Renal cortex interstitium (tissue), 11 donors: ENCODE measurements at regions not wholly inside any gene's neighbourhood (a gene's known extent, or its start where the extent isn't known, plus 50 kb on each side); places are given as distances from the start of the nearest gene placed in this dataset.
"Not testable (repeated sequence)": the region's sequence is repeated elsewhere in the genome, so short reads cannot be mapped to it uniquely, and the experiment has no call there.

Source experiments
- DNase-seq, 11 donors: peaks; one replicate each; pipeline ENCODE4 v3.0.0-alpha.2; 2013; ENCODE audit warnings: low read depth in 9 of 11, low spot score in 4 of 11; ENCODE audit errors: extremely low read depth in 1 of 11

DNA sequence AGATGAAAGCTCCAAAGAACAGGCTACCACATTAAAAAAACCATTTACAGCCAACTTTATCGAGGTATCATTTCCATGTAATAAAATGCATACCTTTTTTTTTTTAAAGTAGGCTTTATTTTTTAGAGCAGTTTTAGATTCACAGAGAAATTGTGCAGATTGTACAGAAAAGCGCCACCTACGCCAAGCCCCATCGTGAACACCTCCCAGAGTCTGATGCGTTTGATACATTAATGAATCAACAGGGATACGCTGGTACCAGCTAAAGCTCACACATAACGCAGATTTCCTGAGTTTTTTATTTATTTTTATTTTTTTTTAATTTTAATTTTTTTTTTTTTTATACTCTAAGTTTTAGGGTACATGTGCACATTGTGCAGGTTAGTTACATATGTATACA, 129.9 kb downstream of the KIF26A start:
- DNase-seq = no peak

DNA sequence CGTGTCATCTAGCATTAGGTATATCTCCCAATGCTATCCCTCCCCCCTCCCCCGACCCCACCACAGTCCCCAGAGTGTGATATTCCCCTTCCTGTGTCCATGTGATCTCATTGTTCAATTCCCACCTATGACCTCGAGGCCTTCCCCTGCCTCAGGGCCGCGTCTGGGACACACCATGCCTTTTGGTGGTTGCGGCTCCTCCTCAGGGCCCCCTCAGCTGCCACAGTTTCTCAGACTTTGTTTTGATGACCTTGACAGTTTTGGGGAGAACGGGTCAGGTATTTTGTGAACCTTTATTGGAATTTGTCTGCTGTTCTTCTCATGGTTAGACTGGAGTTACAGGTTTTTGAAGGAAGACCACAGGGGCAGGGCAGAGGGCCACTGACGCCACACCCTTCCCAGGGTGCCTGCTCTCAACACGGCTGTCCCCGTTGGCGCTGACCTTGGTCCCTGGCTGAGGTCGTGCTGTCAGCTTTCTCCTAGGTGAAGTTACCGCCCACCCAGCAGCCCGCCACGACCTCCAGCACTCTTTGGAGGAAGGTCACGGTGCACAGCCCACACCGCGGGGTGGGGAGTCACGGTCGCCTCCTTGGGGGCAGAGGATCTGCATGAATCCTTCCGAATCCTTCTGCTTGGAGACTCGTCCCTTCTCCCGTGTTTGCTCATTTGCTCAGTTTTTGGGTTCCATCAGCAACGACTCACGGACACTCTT, 130.5 kb downstream of the KIF26A start:
- no peak for DNase-seq

DNA sequence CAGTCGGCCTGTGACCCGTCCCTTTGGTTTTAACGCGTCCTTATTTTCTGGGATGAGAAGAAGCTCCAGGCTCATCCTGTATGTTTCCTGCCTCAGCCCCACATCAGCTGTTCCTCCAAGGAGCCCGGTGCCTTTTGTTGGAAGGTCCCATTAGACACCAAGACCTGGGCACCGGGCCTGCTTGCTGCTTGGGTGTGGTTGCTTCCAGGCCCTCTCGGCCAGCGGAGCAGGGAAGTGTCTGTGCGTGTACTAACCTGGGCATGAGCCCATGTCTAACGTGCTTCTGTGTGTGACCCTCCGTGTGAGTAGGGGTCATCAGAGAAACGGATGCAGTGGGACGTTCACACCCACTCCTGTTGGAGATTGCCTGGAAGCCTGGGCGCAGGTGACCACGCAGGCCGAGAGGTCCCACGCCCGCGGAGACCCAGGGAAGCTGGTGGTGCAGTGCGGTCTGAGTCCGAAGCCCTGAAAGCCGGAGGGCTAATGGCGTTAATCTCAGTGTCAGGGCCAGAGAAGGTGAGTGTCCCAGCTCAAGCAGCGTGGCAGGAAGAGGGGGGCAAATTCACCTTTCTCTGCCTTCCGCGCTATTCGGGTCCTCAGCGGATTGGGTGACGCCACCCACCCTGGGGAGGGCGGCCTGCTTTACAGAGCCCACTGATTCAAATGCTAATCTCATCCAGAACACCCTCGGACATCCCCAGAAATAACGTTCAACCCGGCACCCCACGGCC, 131.3 kb downstream of the KIF26A start:
- not testable (repeated sequence) for DNase-seq

DNA sequence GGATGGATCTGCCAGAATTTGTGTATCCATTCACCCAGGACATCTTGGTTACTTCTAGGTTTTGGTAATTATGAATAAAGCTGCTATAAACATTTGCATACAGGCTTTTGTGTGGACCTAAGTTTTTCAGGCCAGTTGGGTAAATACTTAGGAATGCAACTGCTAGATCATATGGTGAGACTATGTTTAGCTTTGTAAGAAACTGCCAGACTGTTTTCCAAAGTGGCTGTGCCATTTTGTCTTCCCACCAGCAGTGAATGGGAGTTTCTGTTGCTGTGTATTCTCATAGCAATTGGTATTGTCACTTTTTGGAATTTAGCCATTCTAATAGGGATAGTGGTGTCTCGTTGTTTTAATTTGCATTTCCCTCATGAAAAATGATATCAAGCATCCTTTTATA, 133.0 kb downstream of the KIF26A start:
- DNase-seq = no peak

DNA sequence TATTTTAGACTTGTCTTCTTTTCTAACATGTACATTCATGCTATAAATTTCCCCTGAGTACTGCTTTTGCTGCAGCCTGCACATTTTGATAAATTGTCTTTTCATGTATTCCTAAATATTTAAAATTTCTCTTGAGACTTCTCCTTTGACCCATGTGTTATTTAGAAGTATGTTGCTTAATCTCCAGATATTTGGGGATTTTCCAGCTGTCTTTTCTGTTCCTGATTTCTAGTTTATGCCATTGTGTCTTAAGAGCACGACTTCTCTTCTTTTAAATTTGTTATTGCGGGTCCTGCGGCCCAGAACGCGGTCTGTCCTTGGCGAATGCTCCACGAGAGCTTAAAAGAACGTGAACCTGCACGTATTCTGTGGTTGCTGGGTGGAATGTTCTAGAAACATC, 136.4 kb downstream of the KIF26A start:
- no peak for DNase-seq

DNA sequence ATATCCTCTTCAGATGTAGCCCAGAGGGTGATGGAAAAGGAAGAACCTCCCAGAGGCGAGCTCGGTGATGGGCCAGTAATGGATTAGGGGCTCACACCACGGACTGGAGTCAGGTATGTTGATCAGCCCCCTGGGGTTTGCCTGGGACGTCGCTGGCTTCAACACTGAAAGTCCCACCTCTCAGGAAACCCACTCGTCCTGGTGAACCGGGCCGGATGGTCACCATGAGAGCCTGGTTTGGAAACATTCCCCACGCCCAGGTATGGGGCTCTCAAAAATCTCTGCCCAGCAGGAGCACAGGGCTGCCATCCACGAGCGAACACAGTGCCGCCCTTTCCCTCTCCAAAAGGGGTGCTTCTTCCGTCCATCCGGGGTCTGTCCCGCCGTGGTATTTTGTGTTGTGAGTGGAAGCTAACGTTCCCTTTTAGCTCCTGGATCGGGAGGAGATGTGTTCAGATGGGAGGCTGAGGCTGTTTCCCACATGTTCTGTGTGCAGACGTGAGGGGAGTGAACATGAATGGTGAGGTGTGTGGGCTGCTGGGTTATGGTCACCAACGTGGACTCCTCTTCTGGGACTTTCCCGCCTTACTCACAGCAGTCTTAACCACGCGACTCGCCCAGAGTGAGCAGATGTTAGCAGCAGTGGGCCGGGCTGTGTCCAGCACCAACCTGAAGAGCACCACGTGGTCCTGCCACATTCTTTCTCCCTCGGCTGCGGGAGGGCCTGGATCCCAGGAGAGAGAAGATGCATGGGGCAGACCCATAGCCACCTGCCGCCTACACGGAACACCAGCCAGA, 139.2 kb downstream of the KIF26A start:
- DNase-seq = no peak

DNA sequence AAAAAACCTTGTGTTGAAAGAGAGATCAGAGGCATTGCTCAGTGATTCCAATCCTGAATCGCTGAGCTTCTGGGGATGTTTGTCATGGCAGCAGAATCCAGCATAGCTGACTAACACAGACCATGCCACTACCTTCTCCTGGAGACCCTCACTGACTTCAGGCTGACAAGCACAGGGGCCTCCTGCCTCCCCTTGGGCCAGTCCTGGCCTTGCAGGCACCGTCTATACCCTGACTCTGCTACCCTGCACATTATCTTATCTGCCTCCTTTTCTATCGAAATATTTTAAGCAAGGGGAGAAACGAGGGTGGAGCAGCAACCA, 139.8 kb downstream of the KIF26A start:
- DNase-seq = no peak

DNA sequence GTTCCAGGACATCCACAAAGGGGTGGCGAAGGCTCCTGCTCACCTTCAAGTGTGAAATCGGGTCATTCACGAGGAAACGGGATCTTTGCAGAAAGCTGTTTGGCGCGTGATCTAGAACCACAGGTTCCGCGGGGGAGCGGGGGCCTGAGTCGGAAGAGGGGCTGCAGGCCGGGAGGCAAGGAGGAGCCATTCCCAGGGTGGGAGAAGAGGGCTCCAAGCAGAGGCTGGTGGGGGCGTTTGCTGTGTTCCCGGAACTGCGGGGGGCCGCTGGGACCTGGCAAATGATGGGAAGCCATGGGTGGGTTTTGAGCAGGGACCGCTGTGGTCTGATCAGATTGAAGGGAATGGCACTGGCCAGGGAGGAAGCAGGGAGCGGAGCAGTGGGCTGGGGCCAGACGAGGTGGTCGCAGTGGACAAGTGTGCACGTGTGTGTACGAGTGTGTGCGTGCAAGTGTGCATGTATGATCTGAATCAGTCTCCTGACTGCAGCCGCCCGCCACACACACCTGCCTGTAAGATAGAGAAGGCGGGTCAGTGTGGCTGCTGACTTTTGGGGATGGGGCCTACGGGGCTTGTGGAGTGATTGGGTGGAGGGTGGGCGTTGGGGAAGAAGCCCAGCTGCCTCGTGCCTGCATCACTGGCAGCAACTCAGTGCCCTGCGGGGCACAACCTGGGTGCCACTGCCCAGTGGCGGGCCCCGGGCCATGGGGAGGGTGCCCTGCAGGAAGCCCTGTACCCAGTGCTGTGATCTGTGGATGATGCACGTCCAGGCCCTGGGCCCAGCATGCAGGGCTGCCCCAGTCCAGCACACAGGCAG, 141.9 kb downstream of the KIF26A start:
- DNase-seq = no peak

DNA sequence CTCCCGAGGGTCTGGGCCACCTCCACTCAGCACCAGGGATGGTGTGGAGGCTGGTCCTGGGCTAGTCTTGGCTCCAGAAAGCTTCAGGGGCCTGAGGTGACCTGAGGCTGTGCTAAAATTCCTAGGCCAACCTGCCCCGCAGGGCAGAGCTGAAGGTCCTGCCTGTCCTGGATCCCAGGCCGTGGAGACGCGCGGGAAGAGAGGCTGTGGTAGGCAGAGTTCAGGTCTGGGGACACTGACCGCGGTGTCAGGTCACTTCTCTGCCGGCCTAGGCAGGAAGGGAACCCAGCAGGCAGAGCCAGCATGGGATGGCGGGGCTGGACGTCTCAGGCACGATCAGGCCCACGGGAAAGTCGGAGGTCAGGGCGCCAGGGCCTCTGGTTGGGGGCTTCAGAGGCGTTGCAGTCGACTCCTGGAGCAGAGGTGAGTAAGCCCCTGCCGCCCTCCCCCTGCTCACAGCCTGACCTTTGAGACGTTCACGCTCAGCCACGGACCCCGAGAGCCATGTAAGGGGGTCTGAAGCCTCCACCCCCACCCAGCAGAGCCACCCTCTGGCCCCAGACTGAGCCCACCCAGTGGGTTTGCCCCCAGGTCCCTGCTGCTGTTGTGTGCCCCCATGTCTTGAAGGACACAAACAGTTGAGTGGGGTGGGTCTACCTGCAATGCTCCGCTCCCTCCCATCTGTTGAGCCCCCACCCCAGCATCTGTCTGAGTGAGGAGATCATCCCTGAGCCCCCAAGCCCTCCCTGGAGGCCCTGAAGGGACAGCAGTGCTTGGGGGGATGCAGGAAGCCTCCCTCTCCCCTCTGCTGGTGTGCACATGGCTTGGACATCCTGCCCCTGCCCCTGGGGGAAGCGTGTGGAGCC, 142.7 kb downstream of the KIF26A start:
- no peak for DNase-seq

DNA sequence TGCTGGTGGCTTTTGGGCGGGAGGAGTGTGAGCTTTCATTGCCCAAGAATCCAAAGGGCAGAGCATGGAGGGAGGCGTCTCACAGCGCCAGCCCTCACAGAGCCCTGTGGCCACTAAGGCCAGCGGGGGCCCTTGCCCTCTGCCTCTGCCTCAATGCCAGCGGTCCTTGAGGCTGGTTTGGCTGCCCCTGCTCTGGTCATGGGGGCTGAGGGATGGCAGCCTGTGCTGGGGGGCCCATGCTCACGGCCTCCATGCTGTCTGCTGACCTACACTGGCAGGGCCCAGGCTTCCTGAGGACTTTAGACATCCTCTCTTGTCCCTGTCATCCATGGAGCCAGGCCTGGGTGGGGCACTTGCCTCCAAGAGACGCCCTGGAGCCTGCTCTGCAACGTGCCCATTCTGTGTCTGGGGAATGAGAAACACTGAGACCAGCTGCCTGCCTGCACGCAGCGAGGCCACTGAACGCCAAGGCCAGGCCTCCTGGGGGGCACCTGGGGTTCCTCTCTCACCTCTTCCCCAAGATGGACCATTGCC, 143.4 kb downstream of the KIF26A start:
- DNase-seq = no peak

DNA sequence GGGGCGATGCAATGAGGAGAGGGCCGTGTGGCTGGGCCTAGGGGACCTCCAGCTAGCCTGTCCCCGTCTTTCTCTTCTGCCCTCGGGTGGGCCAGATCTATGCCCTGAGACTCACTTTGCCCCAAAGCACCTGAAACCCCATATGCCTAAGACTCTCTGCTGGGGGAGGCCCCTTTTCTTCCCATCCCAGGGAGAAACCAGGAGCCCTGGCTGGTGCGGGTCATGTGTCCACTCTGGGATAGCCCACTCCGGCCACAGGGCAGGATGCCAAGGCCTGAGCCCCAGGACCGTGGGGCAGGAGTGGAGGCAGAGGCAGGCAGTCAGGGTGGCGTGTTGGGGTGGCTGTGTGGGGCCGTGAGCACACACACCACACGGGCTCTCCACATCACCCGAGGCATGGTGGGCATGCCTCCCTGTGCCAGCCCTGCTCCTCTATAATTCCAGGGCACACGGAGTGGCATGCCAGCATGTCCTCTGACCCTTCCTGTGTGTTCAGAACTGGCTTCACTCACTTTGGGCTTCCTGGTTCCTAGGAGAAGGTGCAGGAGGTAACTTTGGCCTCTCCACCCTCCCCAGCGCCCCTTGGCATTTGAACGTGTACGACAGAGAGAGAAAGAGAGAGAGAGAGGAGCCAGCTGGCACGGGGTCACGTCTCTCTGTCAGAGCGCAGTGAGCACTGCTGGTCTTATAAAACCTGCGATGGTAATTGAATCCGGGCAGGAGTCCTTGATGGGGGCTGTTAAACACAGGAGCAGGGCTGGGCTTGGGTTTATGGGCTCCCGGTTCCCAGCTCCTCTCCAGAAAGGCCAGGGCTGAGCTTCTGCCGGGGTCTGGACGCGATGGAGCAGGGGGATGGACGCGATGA, 144.2 kb downstream of the KIF26A start:
- peak in 2 of 11 donors; percentile 24 to 30 for DNase-seq

DNA sequence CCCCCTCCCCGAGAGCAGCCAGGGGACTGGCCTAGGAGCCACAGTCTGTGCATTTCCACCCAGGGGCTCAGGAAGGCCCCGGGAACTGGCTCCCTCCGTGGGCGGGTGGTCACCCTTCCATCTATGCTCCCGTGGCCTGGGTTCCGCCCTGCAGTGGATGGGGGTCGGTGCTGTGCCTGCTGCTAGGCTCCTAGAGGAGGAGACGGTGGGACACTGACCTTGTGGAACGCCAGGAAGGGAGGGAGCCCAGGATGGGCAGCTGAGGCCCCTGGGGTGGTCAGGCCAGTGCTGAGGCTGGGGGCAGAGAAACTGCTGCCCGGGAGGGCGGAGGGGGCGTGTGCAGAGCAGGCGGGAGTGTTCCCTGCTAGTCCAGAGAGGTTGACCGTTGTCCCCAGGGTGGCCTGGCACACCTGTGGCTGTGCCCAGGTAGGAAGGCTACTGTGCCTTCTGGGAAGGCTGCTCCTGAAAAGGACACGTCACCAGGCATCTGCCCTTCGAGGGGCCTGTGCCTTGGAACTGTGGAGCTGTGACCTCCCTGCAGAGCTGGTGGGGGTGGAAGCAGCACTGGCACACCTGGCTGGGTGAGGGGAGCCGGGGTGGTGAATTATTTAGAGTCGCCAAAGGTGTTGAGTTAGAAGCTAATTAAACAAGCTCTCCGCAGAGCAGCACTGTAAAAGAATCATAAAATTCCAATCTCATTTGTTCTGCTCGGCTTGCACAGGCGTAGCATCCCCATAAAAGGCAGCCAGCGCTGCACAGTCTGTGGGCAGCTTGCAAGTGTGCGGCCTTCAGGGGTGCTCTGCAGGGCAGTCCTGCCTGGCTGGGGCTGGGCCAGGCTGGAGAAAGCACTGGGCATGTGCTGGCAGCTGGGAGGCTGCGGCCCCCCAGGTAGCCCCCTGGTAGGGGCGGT, 145.1 kb downstream of the KIF26A start:
- peak in 4 of 11 donors; percentile 26 to 47 (median 34) for DNase-seq

DNA sequence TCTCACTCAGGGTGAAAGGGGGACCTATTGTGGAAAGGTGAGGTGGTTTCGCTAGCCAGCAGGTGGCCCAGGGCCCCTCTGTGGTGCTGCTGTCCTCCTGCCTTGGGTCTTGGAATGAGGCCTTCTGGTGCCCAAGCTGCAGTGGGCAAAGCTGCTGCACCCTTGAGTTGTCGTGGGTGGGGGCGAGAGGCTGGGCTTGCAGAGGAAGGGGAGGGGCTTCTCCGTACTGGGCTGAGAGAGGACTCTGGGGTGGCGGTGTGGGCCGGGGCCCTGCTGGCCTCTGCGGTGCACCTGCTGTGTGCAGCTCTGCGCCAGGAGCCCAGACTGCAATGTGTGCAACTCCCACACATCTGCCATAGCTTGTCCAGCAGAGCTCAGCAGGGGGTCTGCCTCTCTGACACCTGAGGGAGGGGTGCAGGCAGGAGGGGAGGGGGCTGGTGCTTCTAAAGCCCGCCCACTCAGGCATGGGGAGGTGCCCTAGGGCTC, 145.8 kb downstream of the KIF26A start:
- DNase-seq = no peak

DNA sequence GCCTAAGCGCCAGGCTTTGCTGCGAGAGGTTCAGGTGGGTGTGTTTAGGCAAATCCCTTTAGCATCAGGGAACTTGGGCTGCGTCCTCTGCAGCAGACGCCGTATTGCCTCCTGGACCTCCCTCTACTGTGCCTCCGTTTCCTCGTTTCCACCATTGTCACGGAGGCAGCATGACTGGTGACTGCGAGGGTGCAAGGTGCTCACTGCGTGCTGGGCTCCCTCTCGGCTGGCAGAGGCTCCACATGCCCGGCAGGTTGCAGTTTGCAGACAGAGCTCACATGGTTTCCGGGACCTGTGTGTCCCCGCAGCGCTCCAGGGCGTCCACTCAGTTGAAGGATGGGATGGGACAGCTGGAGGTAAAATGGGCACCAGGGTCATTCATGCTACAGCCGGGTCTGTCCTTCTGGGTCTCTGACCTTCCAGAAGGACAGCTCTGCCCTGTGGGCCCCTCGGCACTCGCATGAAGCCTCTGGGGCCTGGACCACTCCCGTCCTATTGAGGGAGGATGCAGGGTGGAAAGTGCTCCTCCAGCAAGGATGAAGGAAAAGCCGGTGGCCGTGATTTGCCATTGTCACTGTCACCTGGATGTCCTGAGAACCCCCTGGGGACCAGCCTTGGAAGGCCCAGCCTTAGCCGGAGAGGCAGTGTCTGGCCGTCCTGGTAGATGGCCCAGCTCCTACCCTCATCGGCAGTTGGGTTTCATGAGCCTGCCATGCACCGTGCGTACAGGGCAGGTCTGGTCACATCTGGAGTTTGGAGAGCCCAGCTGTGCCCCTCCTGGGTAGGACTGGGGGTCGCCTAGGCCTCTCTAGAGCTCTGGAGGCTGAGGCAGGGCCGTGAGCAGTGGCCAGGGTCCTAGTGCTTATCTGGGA, 146.5 kb downstream of the KIF26A start:
- no peak for DNase-seq

DNA sequence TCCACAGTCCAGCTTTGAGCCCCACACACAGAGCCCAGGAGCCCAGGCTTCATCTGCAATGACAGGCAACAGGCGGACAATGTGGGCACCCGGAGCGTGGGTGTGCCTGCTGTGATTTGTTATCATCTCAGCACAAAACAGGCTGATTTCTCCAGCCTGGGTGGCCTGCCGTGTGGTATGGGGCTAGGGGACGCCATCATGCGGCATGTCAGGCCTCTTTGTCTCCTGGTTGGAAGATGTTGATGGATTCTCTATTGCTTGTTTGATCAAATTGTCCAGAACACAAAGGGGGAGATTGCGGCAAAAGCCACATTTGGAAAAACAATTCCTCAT, 147.1 kb downstream of the KIF26A start:
- no peak for DNase-seq
